Omental fat pad (tissue), 3 donors: ENCODE measurements at regions not wholly inside any gene's neighbourhood (a gene's known extent, or its start where the extent isn't known, plus 50 kb on each side); places are given as distances from the start of the nearest gene placed in this dataset.

Experiments
- ATAC-seq: fragments of 150-250 bp; one replicate; pipeline ENCODE4 v1.9.1; 2016; ENCODE audit warnings: mild to moderate bottlenecking, moderate library complexity; ENCODE audit not compliant: low FRiP score
- DNase-seq: peaks from one replicate; pipeline ENCODE4 v3.0.0-alpha.2; 2019; ENCODE audit warnings: low spot score
- TF ChIP-seq, protein P1 (sequence below), 3 donors: fragments of 450-650 bp; IDR thresholded peaks; one replicate each; pipeline ENCODE4 v1.5.1; 2016 to 2017; ENCODE audit warnings: antibody characterized with exemption in 3 of 3, mild to moderate bottlenecking in 3 of 3, moderate library complexity in 2 of 3

DNA sequence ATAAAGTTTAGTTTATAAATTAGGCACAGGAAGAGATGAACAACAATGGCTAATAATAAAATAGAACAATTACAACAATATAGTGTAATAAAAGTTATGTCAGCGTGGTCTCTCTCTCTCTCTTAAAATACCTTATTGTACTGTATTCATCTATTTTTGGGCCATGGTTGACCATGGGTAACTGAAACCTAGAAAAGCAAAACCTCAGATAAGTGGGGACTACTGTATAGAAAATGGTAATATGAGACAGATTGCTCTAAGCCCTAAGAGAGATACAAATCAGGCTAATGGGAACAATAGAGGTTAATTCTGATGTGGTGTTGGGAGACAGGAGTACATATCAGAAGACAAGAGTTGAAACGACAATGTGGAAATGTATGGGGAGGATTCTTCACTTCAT lies 86.2 kb downstream of the ZNF365 start:
- TF ChIP-seq, protein P1, sequence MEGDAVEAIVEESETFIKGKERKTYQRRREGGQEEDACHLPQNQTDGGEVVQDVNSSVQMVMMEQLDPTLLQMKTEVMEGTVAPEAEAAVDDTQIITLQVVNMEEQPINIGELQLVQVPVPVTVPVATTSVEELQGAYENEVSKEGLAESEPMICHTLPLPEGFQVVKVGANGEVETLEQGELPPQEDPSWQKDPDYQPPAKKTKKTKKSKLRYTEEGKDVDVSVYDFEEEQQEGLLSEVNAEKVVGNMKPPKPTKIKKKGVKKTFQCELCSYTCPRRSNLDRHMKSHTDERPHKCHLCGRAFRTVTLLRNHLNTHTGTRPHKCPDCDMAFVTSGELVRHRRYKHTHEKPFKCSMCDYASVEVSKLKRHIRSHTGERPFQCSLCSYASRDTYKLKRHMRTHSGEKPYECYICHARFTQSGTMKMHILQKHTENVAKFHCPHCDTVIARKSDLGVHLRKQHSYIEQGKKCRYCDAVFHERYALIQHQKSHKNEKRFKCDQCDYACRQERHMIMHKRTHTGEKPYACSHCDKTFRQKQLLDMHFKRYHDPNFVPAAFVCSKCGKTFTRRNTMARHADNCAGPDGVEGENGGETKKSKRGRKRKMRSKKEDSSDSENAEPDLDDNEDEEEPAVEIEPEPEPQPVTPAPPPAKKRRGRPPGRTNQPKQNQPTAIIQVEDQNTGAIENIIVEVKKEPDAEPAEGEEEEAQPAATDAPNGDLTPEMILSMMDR (IDR thresholded peaks at IDR 0.05): no peak
- no peak for ATAC-seq

DNA sequence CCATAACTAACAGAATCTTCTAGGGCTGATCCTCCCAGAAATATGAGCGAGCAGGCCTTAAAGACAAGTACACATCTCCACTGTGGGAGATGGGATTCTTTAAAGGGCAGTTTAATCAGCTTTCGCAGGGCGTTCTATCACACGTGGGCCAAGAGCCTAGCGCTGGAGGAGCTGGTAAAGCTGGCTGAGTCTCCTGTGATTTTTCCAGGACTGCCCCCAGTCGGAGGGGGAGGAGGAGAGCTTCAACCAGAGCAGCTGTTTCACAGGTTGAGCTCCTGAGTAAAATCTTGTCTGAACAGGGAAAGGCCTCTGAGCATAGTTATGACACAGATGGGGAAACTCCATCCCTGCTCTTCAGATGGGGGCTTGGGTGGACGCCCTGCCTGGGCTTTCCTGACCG lies 87.0 kb downstream of the ZNF365 start:
- ATAC-seq (no peak), DNase-seq (no peak)
- TF ChIP-seq, protein P1 (IDR thresholded peaks at IDR 0.05): no peak

More for the DNA sequence above, 86.2 kb downstream of the ZNF365 start:
- no peak for DNase-seq

DNA sequence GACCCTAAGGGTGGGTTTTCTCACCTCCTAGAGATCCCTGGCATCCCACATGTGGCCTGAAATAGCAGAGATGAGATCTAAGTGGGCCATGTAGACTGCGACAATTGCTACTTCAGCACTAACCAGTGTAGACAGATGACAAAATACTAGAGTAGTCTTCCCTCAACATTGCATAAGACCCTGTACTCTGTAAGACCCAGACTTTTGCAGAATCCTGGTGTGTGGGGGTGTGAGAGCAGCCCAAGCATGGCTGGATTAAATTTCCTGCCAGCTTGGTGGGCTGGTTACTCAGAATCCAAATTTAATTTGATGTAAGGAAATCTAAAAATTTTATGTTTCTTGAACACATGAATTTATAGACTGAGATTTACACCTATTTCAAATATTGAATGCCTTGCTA lies 88.3 kb downstream of the ZNF365 start:
- ATAC-seq: no peak
- TF ChIP-seq, protein P1 (IDR thresholded peaks at IDR 0.05): no peak
- no peak for DNase-seq

DNA sequence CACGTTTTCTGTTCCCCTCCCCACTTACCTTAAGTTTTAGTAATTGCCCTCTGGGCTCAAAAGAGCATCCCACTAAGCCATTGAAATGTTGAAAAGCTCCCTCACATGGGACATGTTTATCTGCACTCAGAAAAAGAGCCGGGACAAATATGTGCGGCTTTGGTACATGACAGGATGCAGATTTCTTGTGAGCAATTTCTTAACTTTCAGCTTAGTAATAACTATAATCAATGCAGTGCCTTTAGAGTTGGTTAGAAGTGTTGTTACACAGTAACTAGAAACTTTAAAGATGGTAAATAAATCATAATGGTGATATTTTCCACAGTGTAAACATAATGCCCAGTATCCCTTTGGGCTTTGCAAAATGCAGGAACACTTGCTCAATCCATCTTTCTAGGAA lies 89.2 kb downstream of the ZNF365 start:
- TF ChIP-seq, protein P1 (IDR thresholded peaks at IDR 0.05): no peak
- DNase-seq (no peak), ATAC-seq (no peak)

GRCh38 chr10:62464308-62464707 lies 90.1 kb downstream of the ZNF365 start:
- no peak for ATAC-seq
- no peak for DNase-seq
- TF ChIP-seq, protein P1 (IDR thresholded peaks at IDR 0.05): no peak

DNA sequence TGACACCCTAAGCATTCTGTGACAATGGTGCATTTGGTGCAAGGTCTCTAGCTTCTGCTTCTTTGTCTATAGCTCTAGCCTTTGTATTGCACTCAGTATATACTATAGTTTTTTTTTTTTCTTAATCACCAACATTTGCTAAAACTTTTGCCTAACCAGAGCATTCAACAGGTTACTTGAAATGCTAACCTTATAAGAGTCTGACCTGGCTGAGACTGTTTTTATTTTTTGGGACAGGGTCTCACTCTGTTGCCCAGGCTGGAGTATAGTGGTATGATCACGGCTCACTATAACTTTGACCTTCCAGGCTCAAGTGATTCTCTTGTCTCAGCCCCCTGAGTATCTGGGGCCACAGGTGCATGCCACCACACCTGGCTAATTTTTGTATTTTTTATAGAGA lies 92.4 kb downstream of the ZNF365 start:
- no peak for DNase-seq
- no peak for ATAC-seq
- TF ChIP-seq, protein P1 (IDR thresholded peaks at IDR 0.05): no peak

DNA sequence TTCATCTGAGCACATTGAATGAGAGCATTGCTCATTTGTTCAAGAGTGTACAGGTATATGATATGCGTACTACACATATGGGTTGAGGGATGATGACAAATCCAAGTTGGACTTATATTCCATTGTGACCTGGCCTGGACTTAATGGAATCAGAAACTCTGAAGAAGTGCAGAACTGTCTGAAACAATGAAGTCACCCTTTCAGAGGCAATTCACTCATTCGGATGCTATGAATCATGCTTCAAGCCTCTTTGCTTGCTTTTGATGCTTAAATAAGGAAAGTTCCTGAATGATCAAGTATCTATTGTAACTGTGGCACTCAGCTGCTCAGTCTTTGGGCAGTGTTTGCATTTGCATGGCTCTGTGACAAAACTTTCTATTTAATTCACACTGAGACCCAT lies 93.4 kb downstream of the ZNF365 start:
- TF ChIP-seq, protein P1 (IDR thresholded peaks at IDR 0.05): no peak
- no peak for DNase-seq
- ATAC-seq: no peak
